ENCODE measurements at regions not wholly inside any gene's neighbourhood (a gene's known extent, or its start where the extent isn't known, plus 50 kb on each side); places are given as distances from the start of the nearest gene placed in this dataset.

DNA sequence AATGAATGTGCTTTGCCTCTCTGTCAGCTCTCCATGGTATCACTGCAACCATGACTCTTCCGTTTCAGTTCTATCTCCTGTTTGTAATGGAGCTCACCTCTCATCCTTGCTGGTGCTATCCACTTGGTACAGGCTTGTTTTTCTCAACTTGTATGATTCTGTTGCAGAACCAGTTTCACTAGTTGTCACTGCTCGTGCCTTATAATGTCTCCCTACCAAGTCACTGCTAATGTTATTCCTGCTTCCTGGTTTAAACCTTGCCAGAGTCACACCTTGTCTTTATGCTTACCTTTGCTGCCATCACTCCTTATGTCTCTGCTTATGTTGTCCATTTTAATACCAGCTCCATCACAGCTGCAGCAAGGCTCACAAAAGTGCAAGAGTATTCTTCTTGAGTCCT, 1191.0 kb upstream of the LRRTM1 start:
- no peak for DNase-seq
- CTCF ChIA-PET, result no interaction called here
- Mint-ChIP-seq H3K4me3 (no peak overlapping the region), H3K27me3 (no peaks in the 10 kb centered on the region), H3K27ac (no peak overlapping the region), H3K4me1 (ENCODE audit: low read depth) (no peaks in the 10 kb centered on the region), H3K9me3 (peaks cover 21% of the 10 kb centered on the region), H3K36me3 (no peaks in the 10 kb centered on the region)
- POLR2A ChIA-PET, result no interaction called here
- intact Hi-C loops (cut with micrococcal nuclease), result no loop called here

DNA sequence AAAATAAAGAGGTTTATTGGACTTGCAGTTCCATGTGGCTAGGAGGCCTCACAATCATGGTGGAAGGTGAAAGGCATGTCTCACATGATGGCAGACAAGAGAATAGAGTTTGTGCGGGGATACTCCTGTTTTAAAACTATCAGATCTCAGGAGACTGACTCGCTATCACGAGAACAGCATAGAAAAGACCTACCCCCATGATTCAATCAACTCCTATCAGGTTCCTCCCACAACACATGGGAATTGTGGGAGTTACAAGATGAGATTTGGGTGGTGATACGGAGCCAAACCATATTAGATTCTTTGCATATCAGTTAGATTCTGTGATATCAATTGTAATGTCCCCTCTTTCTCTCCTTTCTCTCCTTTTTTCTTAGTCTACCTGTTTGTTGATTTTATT, 1178.7 kb upstream of the LRRTM1 start:
- H3K36me3 Mint-ChIP-seq, result no peaks in the 10 kb centered on the region
- H3K9me3 Mint-ChIP-seq, result peaks cover 9% of the 10 kb centered on the region
- no peak for DNase-seq
- no peak overlapping the region for H3K27ac Mint-ChIP-seq
- no peaks in the 10 kb centered on the region for H3K4me1 Mint-ChIP-seq (ENCODE audit: low read depth)
- ChIA-PET CTCF (no interaction called here), POLR2A (no interaction called here)
- H3K27me3 Mint-ChIP-seq, result no peaks in the 10 kb centered on the region
- intact Hi-C loops (cut with micrococcal nuclease), result no loop called here
- no peak overlapping the region for H3K4me3 Mint-ChIP-seq

DNA sequence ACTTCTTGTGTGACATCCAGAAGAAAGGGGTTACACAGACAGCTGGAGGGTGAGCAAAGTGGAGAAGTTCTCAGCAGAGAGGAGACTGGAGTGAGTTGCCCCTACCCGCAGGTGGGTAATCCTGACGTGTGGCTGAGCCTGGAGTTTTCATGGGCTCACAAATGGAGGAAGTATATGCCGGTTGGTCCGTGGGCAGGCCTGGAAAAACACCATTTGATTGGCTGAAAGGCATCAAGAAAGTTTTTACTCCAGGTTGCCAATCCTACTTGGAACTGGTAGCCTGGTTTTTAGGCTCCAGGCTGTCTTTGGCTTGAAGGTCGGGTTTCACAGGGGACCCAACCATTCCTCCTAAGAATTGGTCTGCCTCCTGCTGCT, 1177.4 kb upstream of the LRRTM1 start:
- Mint-ChIP-seq H3K36me3 (no peaks in the 10 kb centered on the region), H3K9me3 (peaks cover 15% of the 10 kb centered on the region), H3K27me3 (no peaks in the 10 kb centered on the region), H3K27ac (no peak overlapping the region), H3K4me3 (no peak overlapping the region), H3K4me1 (ENCODE audit: low read depth) (no peaks in the 10 kb centered on the region)
- ChIA-PET POLR2A (no interaction called here), CTCF (no interaction called here)
- no peak for DNase-seq
- intact Hi-C loops (cut with micrococcal nuclease), result no loop called here

DNA sequence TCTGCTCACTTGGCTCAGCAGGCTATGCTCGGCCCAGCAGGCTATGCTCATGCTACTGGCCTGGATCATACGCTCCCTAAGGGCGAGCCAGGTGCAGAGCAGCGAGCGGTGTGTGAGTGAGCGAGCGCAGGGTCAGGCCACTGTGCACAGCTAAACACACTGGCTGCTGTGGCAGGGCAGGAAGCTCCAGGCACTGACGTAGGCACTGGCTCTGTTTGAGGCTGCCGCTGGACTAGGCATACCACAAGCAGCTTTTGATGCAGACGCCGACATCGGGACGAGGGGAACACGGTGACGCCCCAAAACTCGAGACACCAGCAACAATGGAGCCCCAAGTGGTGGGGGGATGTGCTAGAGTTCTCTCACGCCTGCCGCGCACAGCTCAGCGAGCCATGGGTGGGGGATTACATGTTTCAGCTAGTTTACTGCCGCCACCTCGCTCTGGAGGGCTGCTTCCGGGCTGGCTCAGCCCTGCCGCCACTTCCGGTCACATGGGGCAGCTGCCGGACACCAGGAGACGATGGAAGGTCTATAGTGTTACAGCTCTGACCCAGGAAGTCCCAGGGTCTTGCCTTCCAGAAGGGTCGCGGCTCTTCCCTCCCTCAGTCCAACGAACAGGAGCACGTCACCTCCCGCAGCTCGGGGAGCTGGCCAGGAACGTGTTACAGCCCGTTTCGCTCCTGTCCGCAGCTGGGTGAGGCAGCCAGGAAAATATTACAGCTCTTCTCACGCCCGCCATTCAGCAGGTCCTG, 1176.9 kb upstream of the LRRTM1 start:
- no peak for DNase-seq
- Mint-ChIP-seq H3K4me3 (no peak overlapping the region), H3K4me1 (ENCODE audit: low read depth) (no peaks in the 10 kb centered on the region)

DNA sequence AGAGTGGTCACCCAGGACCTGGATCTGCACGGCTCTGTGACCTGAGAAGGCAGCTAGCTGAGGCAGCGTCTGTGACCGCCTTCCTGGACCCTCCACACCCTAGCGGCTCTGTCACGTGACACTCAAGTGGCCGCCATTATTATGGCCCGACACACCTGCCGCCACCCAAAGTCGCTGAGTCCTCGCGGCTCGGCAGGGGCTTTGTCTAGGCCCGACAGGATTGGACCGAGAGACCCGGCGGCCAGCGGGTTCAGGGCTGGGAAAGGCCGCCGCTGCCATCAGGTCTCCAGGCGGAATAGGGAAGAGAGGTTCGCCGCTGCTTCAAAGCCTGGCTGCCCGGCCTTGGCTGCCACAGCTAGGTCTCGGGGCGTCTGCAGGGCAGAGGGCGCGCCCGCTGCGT, 1162.5 kb upstream of the LRRTM1 start:
- DNase-seq, result no peak
- CTCF ChIA-PET, result no interaction called here
- Mint-ChIP-seq H3K27me3 (no peaks in the 10 kb centered on the region), H3K4me1 (ENCODE audit: low read depth) (no peaks in the 10 kb centered on the region), H3K27ac (no peak overlapping the region), H3K9me3 (peaks cover 22% of the 10 kb centered on the region), H3K4me3 (no peak overlapping the region), H3K36me3 (no peaks in the 10 kb centered on the region)
- POLR2A ChIA-PET, result no interaction called here
- intact Hi-C loops (cut with micrococcal nuclease), result no loop called here

More for the DNA sequence above, 1176.9 kb upstream of the LRRTM1 start:
- intact Hi-C loops (cut with micrococcal nuclease), result no loop called here
- H3K9me3 Mint-ChIP-seq, result peaks cover 15% of the 10 kb centered on the region
- no peaks in the 10 kb centered on the region for H3K36me3 Mint-ChIP-seq
- no peak overlapping the region for H3K27ac Mint-ChIP-seq
- ChIA-PET CTCF (no interaction called here), POLR2A (no interaction called here)
- H3K27me3 Mint-ChIP-seq, result no peaks in the 10 kb centered on the region

DNA sequence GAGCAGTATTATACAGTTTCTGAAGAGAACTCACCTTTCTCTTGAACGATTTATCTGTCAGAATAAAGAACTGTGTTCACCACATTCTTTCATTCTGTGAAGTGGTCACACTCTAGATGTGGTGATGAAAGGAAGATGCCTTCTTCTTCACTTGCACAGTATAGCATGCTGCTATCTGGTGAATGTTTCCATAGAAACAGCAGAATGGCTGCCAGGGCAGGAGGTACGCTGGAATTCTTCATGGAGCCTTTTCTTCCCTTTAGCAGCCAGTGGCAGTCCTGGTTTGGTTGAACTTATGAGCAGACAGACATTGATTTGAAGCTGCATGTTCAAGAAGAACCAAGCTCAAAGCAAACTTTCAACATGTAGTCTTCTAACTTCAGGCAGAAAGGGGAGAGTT, 1157.9 kb upstream of the LRRTM1 start:
- no peaks in the 10 kb centered on the region for H3K36me3 Mint-ChIP-seq
- H3K4me3 Mint-ChIP-seq, result no peak overlapping the region
- no peak for DNase-seq
- no peaks in the 10 kb centered on the region for H3K27me3 Mint-ChIP-seq
- intact Hi-C loops (cut with micrococcal nuclease), result no loop called here
- H3K9me3 Mint-ChIP-seq, result peaks cover 29% of the 10 kb centered on the region
- H3K27ac Mint-ChIP-seq, result no peak overlapping the region
- ChIA-PET CTCF (no interaction called here), POLR2A (no interaction called here)
- no peaks in the 10 kb centered on the region for H3K4me1 Mint-ChIP-seq (ENCODE audit: low read depth)

DNA sequence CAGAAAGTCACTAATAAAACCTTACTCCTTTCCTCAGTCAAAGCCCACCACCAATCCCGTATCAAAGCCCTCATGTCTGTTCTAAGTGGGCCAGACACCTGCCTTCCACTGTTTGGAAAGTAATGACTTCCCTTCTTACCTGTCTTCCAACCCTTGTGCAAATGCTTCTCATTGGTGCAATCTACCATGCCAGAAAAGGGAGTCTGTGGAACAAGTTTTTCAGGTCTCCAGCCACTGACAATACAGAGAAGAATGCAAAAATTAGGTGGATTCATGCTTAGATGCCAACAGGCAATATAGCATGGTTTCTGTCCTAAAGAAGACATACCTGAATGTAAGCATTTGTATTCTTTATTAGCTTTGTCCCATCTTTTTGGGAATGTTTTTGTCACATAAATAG, 1140.6 kb upstream of the LRRTM1 start:
- H3K36me3 Mint-ChIP-seq, result no peaks in the 10 kb centered on the region
- H3K9me3 Mint-ChIP-seq, result peaks cover 20% of the 10 kb centered on the region
- no peaks in the 10 kb centered on the region for H3K4me1 Mint-ChIP-seq (ENCODE audit: low read depth)
- intact Hi-C loops (cut with micrococcal nuclease), result no loop called here
- ChIA-PET CTCF (no interaction called here), POLR2A (no interaction called here)
- H3K27ac Mint-ChIP-seq, result no peak overlapping the region
- no peak overlapping the region for H3K4me3 Mint-ChIP-seq
- H3K27me3 Mint-ChIP-seq, result no peaks in the 10 kb centered on the region
- no peak for DNase-seq

DNA sequence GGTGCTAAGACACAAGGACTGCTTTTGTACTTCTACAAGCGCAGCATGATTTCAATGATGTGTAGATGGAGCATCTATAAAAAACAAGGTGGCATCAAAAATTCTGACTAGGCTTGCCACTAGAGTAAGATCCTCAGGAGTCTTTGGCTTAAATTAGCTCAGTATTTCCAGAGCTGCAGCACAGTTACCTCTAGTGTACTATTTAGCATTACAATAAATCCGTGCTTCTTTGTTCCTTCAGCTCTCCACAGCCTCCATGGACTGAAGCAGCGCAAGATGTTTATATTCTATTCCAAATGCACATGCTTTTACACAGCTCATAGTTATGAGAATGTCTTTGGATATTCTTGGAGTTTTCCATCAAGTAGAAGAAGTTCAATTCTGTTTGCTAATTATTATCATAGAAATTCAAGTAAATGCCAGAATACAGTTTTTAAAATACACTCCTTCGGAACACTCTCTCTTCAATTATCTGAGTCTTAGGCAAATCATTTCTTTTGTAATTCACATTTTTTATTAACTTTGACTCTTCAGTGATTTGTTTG, 1133.0 kb upstream of the LRRTM1 start:
- H3K4me1 Mint-ChIP-seq (ENCODE audit: low read depth), result no peaks in the 10 kb centered on the region
- POLR2A ChIA-PET, result no interaction called here
- DNase-seq, result no peak
- H3K27me3 Mint-ChIP-seq, result no peaks in the 10 kb centered on the region
- H3K9me3 Mint-ChIP-seq, result peaks cover 14% of the 10 kb centered on the region
- no peak overlapping the region for H3K4me3 Mint-ChIP-seq
- no peaks in the 10 kb centered on the region for H3K36me3 Mint-ChIP-seq
- CTCF ChIA-PET, result interaction anchor here (0.6 kb wide), 1 partner anchor 27 kb away, joined by 3 read pairs; no protein-coding TSS in a partner anchor
- intact Hi-C loops (cut with micrococcal nuclease), result no loop called here
- H3K27ac Mint-ChIP-seq, result no peak overlapping the region

DNA sequence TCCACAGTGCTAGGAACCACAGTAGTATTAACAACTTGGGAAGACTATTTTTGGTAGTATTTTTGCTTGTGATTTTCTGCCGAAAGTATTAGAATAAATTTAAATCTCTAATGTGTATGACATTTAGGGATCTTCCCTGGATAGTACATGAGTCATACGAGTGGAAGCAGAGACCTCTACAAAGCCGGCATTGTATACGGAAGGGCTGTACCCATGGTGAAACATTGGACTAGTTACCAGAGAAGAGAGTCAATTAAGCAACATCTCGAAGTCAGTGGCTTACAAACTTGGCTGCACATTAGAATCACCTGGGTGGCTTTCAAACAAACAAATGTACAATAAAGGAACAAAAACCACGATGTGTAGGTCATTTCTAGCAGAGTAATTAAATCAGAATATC, 1131.7 kb upstream of the LRRTM1 start:
- Mint-ChIP-seq H3K9me3 (peaks cover 15% of the 10 kb centered on the region), H3K27ac (no peak overlapping the region), H3K4me1 (ENCODE audit: low read depth) (no peaks in the 10 kb centered on the region), H3K27me3 (no peaks in the 10 kb centered on the region), H3K4me3 (no peak overlapping the region), H3K36me3 (no peaks in the 10 kb centered on the region)
- DNase-seq, result no peak
- POLR2A ChIA-PET, result no interaction called here
- intact Hi-C loops (cut with micrococcal nuclease), result no loop called here
- CTCF ChIA-PET, result no interaction called here

DNA sequence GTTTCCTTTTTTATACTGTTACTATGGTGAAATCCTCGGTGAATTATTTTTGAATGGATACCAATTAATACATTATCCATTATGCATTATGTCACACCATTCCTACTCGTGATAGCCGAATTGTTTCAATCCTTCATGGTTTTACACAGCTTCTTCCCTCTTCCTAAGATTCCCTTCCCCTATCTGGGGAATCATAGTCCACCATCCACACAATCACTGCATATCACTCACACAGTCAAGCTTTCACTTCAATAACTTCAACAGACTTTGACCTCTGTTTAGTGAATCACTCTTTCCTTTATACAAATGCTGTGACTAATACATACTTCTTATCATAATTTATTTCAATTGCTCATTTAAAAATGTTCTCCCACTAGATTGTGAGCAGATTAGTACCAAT, 1108.1 kb upstream of the LRRTM1 start:
- Mint-ChIP-seq H3K36me3 (no peaks in the 10 kb centered on the region), H3K27ac (no peak overlapping the region), H3K27me3 (no peaks in the 10 kb centered on the region), H3K4me1 (ENCODE audit: low read depth) (no peaks in the 10 kb centered on the region), H3K4me3 (no peak overlapping the region), H3K9me3 (peaks cover 7% of the 10 kb centered on the region)
- no peak for DNase-seq
- ChIA-PET POLR2A (no interaction called here), CTCF (no interaction called here)
- intact Hi-C loops (cut with micrococcal nuclease), result no loop called here

DNA sequence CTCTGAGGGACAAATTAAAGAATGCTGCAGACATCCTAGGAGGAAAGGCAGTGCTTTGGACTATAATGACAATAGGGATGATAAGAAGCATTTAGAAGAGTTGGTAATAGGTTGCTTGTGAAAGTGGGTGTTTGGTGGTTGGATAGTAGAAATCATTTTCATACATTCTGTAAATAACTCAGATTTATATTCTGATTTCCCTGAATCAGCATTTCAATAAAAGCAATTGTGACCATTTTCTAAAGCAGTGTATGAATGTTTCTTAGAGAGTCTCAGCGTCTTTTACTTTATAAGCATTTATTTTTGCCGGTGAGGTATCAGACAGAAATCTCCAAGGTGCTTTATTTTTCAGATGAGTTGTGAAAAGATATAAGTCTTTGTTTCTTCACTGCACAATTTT, 1099.0 kb upstream of the LRRTM1 start:
- no peaks in the 10 kb centered on the region for H3K27me3 Mint-ChIP-seq
- POLR2A ChIA-PET, result no interaction called here
- no peak overlapping the region for H3K27ac Mint-ChIP-seq
- H3K4me3 Mint-ChIP-seq, result no peak overlapping the region
- CTCF ChIA-PET, result no interaction called here
- no peaks in the 10 kb centered on the region for H3K4me1 Mint-ChIP-seq (ENCODE audit: low read depth)
- H3K36me3 Mint-ChIP-seq, result no peaks in the 10 kb centered on the region
- peaks cover 19% of the 10 kb centered on the region for H3K9me3 Mint-ChIP-seq
- no peak for DNase-seq
- intact Hi-C loops (cut with micrococcal nuclease), result no loop called here

DNA sequence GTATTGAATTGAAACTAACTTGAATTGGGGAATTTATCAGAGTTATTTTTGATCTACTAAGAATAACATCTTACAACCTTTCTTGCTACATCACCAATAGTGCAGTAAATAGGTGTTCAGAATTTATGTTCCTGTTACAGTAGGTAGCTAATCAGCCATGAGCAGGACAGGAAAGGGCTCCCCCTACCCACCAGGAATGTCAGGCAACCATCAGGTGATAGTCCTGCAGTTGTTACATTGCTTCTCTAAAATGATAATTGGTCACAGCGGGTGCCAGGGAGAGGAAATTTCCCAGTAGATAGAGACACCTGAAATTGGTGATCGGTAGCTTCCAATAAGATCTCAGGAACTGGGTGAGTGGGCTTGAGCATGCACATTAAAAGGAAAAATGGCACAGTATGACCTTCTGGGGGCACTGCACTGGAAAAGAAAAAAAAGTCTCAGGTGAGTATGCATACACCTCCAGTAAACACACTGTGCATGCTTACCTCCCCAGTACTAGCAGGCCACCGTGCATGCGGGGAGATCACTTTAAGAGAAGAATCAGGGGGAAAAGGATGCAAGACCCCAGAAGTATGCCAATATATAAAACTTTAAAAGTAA, 1092.0 kb upstream of the LRRTM1 start:
- CTCF ChIA-PET, result no interaction called here
- no peaks in the 10 kb centered on the region for H3K4me1 Mint-ChIP-seq (ENCODE audit: low read depth)

DNA sequence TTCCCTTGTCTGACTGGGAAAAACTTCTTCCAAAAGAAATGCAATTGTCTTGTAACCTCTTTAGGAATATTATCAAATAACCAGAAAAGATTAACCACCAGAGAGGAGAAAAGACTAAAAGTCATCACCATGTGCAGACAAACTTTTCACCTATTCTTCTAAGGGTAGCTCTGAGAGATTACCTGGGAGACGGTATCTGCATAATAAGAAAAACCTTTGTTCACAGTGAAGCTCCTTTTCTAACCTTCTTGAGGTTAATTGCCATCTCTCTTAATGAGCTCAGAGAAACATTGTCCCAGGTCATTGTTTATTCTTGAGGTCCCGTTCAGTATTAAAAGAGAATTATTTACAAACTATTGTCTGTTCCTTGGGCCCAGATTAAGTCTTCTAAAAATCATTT, 1091.2 kb upstream of the LRRTM1 start:
- POLR2A ChIA-PET, result no interaction called here
- no peak overlapping the region for H3K4me3 Mint-ChIP-seq

More for the DNA sequence above, 1092.0 kb upstream of the LRRTM1 start:
- no peaks in the 10 kb centered on the region for H3K36me3 Mint-ChIP-seq
- POLR2A ChIA-PET, result no interaction called here
- no peak for DNase-seq
- no peak overlapping the region for H3K27ac Mint-ChIP-seq
- H3K4me3 Mint-ChIP-seq, result no peak overlapping the region
- peaks cover 24% of the 10 kb centered on the region for H3K9me3 Mint-ChIP-seq
- H3K27me3 Mint-ChIP-seq, result no peaks in the 10 kb centered on the region
- intact Hi-C loops (cut with micrococcal nuclease), result no loop called here

More for the DNA sequence above, 1091.2 kb upstream of the LRRTM1 start:
- CTCF ChIA-PET, result no interaction called here
- no peaks in the 10 kb centered on the region for H3K4me1 Mint-ChIP-seq (ENCODE audit: low read depth)
- H3K9me3 Mint-ChIP-seq, result peaks cover 23% of the 10 kb centered on the region
- H3K27me3 Mint-ChIP-seq, result no peaks in the 10 kb centered on the region
- DNase-seq, result no peak
- intact Hi-C loops (cut with micrococcal nuclease), result no loop called here
- H3K36me3 Mint-ChIP-seq, result no peaks in the 10 kb centered on the region
- H3K27ac Mint-ChIP-seq, result no peak overlapping the region

Measured in activated CD4-positive, alpha-beta memory T cell treated with anti-CD3 and anti-CD28 coated beads for 36 hours (primary cell).